OCI-LY1 (cell line): ENCODE measurements at regions not wholly inside any gene's neighbourhood (a gene's known extent, or its start where the extent isn't known, plus 50 kb on each side); places are given as distances from the start of the nearest gene placed in this dataset.

ENCODE experiments used
- EZH2 ChIP-seq: fragments of 200-600 bp; sonication (generic), shearing (Covaris generic); IDR thresholded peaks from 2 replicates; pipeline ENCODE4 v1.8.0; 2017; ENCODE audit warnings: borderline replicate concordance, mixed run types, mild to moderate bottlenecking, antibody characterized with exemption, low read length, moderate library complexity, mixed read lengths
- TF ChIP-seq, protein P1 (sequence below): fragments of 200-600 bp; sonication (generic), shearing (Covaris generic); IDR thresholded peaks from 2 replicates; pipeline ENCODE4 v1.5.1; 2017; ENCODE audit warnings: mild to moderate bottlenecking, antibody characterized with exemption, low read length, moderate library complexity, mixed read lengths

DNA sequence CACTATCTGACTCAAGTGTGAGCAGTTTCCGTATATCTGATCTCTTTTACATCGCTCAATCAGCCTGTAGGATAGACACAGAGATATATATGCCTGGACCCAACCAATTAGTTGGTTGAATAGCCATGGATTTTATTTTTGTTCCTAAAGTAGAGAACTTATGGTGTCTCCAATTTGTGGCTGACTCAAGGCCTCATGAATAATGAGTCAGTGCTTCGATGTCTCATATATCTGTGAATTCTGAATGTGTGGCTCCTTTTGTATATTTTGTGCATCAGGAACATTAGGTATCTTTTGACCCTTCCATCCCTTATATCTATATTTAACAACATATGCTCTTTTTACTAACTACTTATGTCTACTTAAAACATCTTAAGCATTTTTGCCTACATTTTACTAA lies 64.5 kb downstream of the OR2B2 start:
- TF ChIP-seq, protein P1, sequence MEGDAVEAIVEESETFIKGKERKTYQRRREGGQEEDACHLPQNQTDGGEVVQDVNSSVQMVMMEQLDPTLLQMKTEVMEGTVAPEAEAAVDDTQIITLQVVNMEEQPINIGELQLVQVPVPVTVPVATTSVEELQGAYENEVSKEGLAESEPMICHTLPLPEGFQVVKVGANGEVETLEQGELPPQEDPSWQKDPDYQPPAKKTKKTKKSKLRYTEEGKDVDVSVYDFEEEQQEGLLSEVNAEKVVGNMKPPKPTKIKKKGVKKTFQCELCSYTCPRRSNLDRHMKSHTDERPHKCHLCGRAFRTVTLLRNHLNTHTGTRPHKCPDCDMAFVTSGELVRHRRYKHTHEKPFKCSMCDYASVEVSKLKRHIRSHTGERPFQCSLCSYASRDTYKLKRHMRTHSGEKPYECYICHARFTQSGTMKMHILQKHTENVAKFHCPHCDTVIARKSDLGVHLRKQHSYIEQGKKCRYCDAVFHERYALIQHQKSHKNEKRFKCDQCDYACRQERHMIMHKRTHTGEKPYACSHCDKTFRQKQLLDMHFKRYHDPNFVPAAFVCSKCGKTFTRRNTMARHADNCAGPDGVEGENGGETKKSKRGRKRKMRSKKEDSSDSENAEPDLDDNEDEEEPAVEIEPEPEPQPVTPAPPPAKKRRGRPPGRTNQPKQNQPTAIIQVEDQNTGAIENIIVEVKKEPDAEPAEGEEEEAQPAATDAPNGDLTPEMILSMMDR = no peak
- TF ChIP-seq EZH2 = no peak
